PFSK-1 (cell line): ENCODE measurements at regions not wholly inside any gene's neighbourhood (a gene's known extent, or its start where the extent isn't known, plus 50 kb on each side); places are given as distances from the start of the nearest gene placed in this dataset.

Experiments used
- FOXP2 ChIP-seq: optimal IDR thresholded peaks from 2 replicates; pipeline ENCODE3; 2011; ENCODE audit warnings: borderline replicate concordance, control low read depth, inconsistent platforms; ENCODE audit not compliant: insufficient read depth; ENCODE audit errors: extremely low read length, extremely low read depth
- POLR2AphosphoS5 ChIP-seq: IDR thresholded peaks from 2 replicates; pipeline ENCODE4 v1.6.1; 2012; ENCODE audit warnings: low read depth, mild to moderate bottlenecking, control low read depth, low read length, moderate library complexity
- SIN3A ChIP-seq: IDR thresholded peaks from 2 replicates; pipeline ENCODE4 v1.6.1; 2012; ENCODE audit warnings: mild to moderate bottlenecking, low read length, moderate library complexity, borderline replicate concordance; ENCODE audit not compliant: insufficient read depth
- TAF1 ChIP-seq: IDR thresholded peaks from 2 replicates; pipeline ENCODE4 v1.6.1; 2012; ENCODE audit warnings: low read length, control low read depth, borderline replicate concordance; ENCODE audit not compliant: insufficient read depth
- TF ChIP-seq, protein P1 (sequence below), 2 experiments: IDR thresholded peaks; 2 replicates each; pipeline versions ENCODE4 v1.6.1 to v1.8.0; 2011 to 2012; ENCODE audit warnings: low read depth in 2 of 2, low read length in 2 of 2, control low read depth in 1 of 2, inconsistent platforms in 1 of 2, mild to moderate bottlenecking in 1 of 2, moderate library complexity in 1 of 2; ENCODE audit not compliant: insufficient read depth in 1 of 2

DNA sequence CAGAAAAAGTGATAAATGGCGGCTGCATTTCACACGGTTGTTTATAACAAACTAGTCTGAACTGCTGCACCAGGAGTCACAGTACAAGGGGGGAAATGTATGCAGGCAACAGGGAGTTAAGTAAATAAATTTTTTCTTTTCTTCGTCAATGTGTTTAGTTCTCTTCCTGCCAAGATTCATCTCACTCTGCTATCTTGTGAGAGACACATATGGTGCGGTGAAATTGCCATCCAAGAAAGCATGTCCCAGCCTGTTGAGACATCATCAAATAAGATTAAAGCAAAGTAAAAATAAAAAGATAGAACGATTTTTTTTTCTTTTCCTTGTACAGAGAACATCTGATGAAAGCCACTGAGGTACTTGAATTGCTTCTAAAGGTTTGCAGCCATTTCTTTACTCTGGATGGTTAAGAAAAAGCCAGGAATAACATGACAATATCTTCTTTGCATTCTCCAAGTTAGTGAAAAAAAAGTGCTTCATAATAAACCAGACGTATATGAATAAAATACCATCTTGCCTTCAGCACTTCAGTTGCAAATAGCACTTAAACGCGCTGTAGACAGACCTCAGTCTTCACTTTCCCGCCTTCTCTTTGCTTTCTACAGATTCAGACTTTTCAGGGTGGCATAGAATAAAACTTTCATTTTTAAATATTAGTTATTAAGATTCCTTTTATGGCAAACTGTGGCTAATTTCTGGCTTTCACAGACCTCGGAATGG lies 506.2 kb upstream of the ZFHX3 start:
- TF ChIP-seq TAF1 (no peak), SIN3A (no peak), POLR2AphosphoS5 (no peak), FOXP2 (no peak)
- TF ChIP-seq, protein P1, sequence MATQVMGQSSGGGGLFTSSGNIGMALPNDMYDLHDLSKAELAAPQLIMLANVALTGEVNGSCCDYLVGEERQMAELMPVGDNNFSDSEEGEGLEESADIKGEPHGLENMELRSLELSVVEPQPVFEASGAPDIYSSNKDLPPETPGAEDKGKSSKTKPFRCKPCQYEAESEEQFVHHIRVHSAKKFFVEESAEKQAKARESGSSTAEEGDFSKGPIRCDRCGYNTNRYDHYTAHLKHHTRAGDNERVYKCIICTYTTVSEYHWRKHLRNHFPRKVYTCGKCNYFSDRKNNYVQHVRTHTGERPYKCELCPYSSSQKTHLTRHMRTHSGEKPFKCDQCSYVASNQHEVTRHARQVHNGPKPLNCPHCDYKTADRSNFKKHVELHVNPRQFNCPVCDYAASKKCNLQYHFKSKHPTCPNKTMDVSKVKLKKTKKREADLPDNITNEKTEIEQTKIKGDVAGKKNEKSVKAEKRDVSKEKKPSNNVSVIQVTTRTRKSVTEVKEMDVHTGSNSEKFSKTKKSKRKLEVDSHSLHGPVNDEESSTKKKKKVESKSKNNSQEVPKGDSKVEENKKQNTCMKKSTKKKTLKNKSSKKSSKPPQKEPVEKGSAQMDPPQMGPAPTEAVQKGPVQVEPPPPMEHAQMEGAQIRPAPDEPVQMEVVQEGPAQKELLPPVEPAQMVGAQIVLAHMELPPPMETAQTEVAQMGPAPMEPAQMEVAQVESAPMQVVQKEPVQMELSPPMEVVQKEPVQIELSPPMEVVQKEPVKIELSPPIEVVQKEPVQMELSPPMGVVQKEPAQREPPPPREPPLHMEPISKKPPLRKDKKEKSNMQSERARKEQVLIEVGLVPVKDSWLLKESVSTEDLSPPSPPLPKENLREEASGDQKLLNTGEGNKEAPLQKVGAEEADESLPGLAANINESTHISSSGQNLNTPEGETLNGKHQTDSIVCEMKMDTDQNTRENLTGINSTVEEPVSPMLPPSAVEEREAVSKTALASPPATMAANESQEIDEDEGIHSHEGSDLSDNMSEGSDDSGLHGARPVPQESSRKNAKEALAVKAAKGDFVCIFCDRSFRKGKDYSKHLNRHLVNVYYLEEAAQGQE (IDR thresholded peaks at IDR 0.05; ENCODE audit: insufficient read depth in 1 of 2, low read depth in 2 of 2, low read length in 2 of 2) = no peak

DNA sequence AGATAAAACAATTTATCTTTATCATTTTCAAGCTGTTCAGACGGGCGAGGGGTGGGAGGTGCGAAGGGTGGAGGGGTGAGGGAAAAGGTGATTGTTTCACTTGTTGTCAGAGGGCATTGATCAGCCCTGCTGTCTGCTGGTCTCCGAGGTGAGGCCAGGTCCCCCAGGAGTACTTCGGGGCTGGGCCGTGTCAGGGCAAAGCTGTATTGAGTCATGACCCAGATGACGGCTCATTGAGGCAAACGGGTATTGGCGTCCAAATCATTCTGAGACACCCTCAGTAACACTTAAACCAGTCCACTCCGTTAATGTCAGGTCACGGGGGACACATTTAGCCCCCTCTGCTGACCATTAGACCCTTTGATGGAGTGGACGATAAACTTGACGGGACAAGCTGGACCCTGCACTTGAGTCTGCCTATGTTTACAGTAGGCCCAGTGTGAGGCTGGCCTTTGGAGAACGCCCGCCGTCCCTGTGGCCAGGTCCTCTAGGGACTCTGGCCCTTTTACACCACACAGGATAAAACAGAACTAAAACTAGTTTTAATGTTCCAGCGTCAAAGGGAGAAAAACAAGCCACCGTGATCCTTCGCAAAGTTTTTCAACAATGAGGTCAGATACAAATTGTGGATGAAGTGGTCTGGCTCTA lies 502.2 kb upstream of the ZFHX3 start:
- no peak for TF ChIP-seq TAF1
- no peak for TF ChIP-seq FOXP2
- no peak for TF ChIP-seq SIN3A
- TF ChIP-seq POLR2AphosphoS5 = no peak
- TF ChIP-seq, protein P1 (IDR thresholded peaks at IDR 0.05; ENCODE audit: insufficient read depth in 1 of 2, low read depth in 2 of 2, low read length in 2 of 2) = no peak

DNA sequence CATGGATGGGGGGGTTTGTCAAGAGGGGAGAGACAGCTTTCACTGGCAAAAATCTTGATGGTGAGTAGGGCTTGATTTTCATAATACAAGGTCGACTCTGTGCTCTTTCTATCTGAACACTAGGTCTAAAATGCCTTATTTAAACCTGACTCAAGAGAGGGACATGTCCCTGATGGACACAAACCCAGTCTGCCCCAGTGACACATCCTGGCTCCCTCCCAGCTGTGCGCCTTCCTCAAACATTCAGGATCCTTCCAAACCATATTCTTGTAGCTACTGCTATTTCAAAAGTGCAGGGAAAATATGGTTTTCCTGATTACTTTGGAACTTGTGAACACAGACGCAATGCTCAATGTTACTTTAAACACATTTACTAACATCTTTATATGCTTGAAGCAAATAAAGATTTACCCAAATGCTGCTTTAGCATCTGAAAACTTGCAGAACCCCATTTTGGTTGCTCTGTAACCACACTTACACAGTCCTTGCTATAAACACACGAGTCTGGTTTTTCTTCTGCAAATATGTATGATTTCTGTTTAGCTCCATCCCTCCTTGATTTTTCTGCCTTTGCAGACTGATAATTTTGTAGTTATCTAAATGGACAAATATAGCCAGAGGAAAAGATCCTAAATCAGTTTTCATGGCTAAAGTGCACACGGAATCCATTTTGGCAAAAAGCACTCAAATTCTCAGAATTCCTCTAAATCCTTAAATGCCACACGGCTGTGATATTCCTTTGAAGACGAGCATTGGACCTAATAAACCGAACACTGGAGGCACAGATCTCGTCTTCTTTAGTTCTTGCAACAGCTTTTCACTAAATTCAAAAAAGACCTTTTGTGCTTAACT lies 499.9 kb upstream of the ZFHX3 start:
- TF ChIP-seq FOXP2 = no peak

DNA sequence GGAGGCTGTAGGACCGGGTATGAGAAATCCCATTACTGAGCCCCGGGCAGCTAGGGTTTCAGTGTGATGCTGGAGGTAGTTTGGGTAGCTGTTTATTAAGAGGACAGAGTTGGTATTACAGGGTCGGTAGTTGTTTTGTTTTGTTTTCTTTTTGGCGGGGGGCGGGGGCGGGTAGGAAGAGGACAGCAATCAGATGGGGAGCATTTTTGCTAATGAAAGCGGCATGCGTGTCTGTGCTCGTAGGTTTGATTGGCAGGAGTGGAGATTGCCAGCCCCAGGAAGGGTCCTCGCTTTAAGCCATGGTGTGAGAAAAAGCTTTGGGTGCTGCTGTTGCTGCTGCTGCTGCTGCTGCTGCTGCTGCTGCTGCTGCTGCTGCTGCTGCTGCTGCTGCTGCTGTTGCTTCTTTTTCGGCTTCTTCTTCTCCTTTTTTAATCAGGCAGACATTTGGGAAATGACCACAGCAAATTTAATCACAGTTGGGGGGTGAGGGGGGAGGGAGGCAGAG lies 498.5 kb upstream of the ZFHX3 start:
- TF ChIP-seq SIN3A (no peak), FOXP2 (no peak), POLR2AphosphoS5 (no peak), TAF1 (no peak)
- TF ChIP-seq, protein P1 (IDR thresholded peaks at IDR 0.05; ENCODE audit: insufficient read depth in 1 of 2, low read depth in 2 of 2, low read length in 2 of 2) = no peak

DNA sequence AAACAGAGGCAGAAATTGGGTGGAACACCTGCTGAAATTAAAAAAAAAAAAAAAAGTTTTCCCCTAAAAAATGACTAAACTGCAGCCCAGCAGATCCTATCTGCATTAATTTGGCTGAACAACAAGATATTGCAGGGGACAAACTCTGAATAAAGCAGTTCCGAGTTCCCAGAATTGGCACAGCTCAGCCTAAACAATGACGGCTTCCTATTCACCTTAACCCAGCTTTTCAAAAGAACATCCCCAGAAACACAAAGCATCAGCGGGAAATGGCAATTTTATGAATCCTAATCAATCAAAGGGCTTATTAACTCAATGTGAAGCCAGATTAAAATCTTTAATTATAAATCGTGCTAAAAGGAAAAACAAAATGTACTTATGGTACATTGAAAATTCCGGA lies 497.8 kb upstream of the ZFHX3 start:
- no peak for TF ChIP-seq TAF1
- no peak for TF ChIP-seq POLR2AphosphoS5
- TF ChIP-seq, protein P1 (IDR thresholded peaks at IDR 0.05; ENCODE audit: insufficient read depth in 1 of 2, low read depth in 2 of 2, low read length in 2 of 2) = no peak
- no peak for TF ChIP-seq FOXP2
- TF ChIP-seq SIN3A = no peak
